Keratinocyte (primary cell): ENCODE measurements at regions not wholly inside any gene's neighbourhood (a gene's known extent, or its start where the extent isn't known, plus 50 kb on each side); places are given as distances from the start of the nearest gene placed in this dataset.

ENCODE experiments used
- DNase-seq: peaks from one replicate; pipeline ENCODE4 v3.0.0-alpha.2; 2011; ENCODE audit warnings: low read depth, missing footprints, low spot score
- FAIRE-seq: peaks from 2 replicates; lab custom pipeline; 2011; peaks lifted over from hg19 to GRCh38; lab: Jason Lieb, UNC
- H2AFZ ChIP-seq: 2 replicates; pipeline ENCODE4 v1.6.0; 2012; ENCODE audit warnings: low read length, control low read depth, inconsistent platforms; ENCODE audit not compliant: control insufficient read depth
- H3K27ac ChIP-seq: 2 replicates; pipeline ENCODE4 v1.5.1; 2011; ENCODE audit warnings: low read length; ENCODE audit not compliant: control insufficient read depth, insufficient read depth
- H3K27me3 ChIP-seq: 3 replicates; pipeline ENCODE4 v1.6.0; 2011; ENCODE audit warnings: low read length; ENCODE audit not compliant: control insufficient read depth, insufficient read depth; ENCODE audit errors: extremely low read depth
- H3K36me3 ChIP-seq, 2 experiments: 2 replicates in 1 of 2; 3 replicates in 1 of 2; pipeline ENCODE4 v1.5.1; 2011; ENCODE audit warnings: low read length in 2 of 2, mild to moderate bottlenecking in 1 of 2; ENCODE audit not compliant: control insufficient read depth in 2 of 2, insufficient read depth in 2 of 2; ENCODE audit errors: extremely low read depth in 1 of 2
- H3K4me1 ChIP-seq: 3 replicates; pipeline ENCODE4 v1.5.1; 2011; ENCODE audit warnings: low read length; ENCODE audit not compliant: control insufficient read depth, insufficient read depth; ENCODE audit errors: extremely low read depth
- H3K4me2 ChIP-seq: 3 replicates; pipeline ENCODE4 v1.6.0; 2011; ENCODE audit warnings: low read depth, low read length; ENCODE audit not compliant: control insufficient read depth, insufficient read depth; ENCODE audit errors: extremely low read depth
- H3K4me3 ChIP-seq, 3 experiments: fragments of 200-600 bp in 1 of 3; sonication (generic) in 1 of 3; 2 replicates in 2 of 3; 3 replicates in 1 of 3; pipeline ENCODE4 v1.5.1; 2011 to 2016; ENCODE audit warnings: low read length in 3 of 3, mild to moderate bottlenecking in 3 of 3, control low read depth in 2 of 3, inconsistent platforms in 1 of 3, low read depth in 1 of 3, mixed read lengths in 1 of 3, mixed run types in 1 of 3, moderate library complexity in 1 of 3; ENCODE audit not compliant: control insufficient read depth in 2 of 3, insufficient read depth in 2 of 3; ENCODE audit errors: extremely low read depth in 1 of 3
- H3K79me2 ChIP-seq: 2 replicates; pipeline ENCODE4 v1.6.0; 2012; ENCODE audit warnings: low read length; ENCODE audit not compliant: control insufficient read depth, insufficient read depth
- H3K9ac ChIP-seq: 3 replicates; pipeline ENCODE4 v1.6.0; 2011; ENCODE audit warnings: low read length; ENCODE audit not compliant: control insufficient read depth, insufficient read depth; ENCODE audit errors: extremely low read depth
- H3K9me1 ChIP-seq: 3 replicates; pipeline ENCODE4 v1.6.0; 2011; ENCODE audit warnings: low read length; ENCODE audit not compliant: control insufficient read depth, insufficient read depth; ENCODE audit errors: extremely low read depth
- H3K9me3 ChIP-seq: 2 replicates; pipeline ENCODE4 v1.5.1; 2012; ENCODE audit warnings: low read depth, low read length; ENCODE audit not compliant: control insufficient read depth
- H4K20me1 ChIP-seq: 3 replicates; pipeline ENCODE4 v1.6.0; 2011; ENCODE audit warnings: low read length; ENCODE audit not compliant: control insufficient read depth, insufficient read depth; ENCODE audit errors: extremely low read depth
- EZH2 ChIP-seq: IDR thresholded peaks from one replicate; pipeline ENCODE4 v1.6.1; 2012; ENCODE audit warnings: inconsistent platforms, mild to moderate bottlenecking, low read length, moderate library complexity
- dilution Hi-C: fragments of 300-500 bp; cut with MboI; formaldehyde crosslinking; loops from one replicate; pipeline ENCODE4 v1.7.0; 2020; ENCODE audit warnings: low sequenced_read_pairs; ENCODE audit not compliant: extremely low pct_ligation_motif_present
- TF ChIP-seq, protein P1 (sequence below), 3 experiments: IDR thresholded peaks in 1 of 3; conservative IDR thresholded peaks in 1 of 3; optimal IDR thresholded peaks in 1 of 3; 2 replicates in 2 of 3; 3 replicates in 1 of 3; pipeline versions ENCODE3 to v1.5.1; 2011; ENCODE audit warnings: low read length in 3 of 3, mild to moderate bottlenecking in 3 of 3, moderate library complexity in 2 of 3, control low read depth in 1 of 3, inconsistent platforms in 1 of 3; ENCODE audit not compliant: insufficient read depth in 2 of 3; ENCODE audit errors: extremely low read depth in 1 of 3

DNA sequence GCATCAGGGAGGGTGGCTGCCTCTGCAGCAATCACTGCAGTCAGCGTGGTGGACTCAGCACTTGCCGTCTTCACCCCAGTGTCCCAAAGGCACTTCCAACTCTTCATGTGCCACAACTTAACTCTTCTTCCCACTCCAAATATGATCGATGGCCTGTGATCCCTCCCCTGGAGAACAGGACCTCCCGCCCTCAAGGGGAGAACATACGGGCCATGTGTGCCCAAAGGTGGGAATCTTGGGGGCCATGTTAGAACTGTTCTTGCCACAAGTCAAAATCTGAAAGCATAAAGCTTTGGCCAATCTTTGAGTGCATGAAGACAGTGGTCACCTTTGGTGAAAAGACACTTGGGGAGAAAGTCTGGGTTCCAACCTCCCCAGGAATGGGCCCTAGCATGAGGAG, 368.5 kb upstream of the MGMT start:
- Histone ChIP-seq H3K79me2 (no peaks in the 10 kb centered on the region), H3K27ac (no peak overlapping the region), H3K36me3 (no peaks in the 10 kb centered on the region), H3K9me3 (no peaks in the 10 kb centered on the region), H3K4me2 (no peak overlapping the region), H4K20me1 (no peaks in the 10 kb centered on the region), H2AFZ (no peak overlapping the region), H3K27me3 (no peaks in the 10 kb centered on the region), H3K9ac (no peak overlapping the region), H3K9me1 (no peaks in the 10 kb centered on the region), H3K4me1 (no peaks in the 10 kb centered on the region), H3K4me3 (no peak overlapping the region)
- FAIRE-seq (no peak), DNase-seq (no peak)
- no peak for TF ChIP-seq EZH2
- TF ChIP-seq, protein P1, sequence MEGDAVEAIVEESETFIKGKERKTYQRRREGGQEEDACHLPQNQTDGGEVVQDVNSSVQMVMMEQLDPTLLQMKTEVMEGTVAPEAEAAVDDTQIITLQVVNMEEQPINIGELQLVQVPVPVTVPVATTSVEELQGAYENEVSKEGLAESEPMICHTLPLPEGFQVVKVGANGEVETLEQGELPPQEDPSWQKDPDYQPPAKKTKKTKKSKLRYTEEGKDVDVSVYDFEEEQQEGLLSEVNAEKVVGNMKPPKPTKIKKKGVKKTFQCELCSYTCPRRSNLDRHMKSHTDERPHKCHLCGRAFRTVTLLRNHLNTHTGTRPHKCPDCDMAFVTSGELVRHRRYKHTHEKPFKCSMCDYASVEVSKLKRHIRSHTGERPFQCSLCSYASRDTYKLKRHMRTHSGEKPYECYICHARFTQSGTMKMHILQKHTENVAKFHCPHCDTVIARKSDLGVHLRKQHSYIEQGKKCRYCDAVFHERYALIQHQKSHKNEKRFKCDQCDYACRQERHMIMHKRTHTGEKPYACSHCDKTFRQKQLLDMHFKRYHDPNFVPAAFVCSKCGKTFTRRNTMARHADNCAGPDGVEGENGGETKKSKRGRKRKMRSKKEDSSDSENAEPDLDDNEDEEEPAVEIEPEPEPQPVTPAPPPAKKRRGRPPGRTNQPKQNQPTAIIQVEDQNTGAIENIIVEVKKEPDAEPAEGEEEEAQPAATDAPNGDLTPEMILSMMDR (optimal IDR thresholded peaks at IDR 0.05 in 1 of 3, IDR thresholded peaks at IDR 0.05 in 1 of 3, conservative IDR thresholded peaks at IDR 0.05 in 1 of 3; ENCODE audit: extremely low read depth in 1 of 3, insufficient read depth in 2 of 3, low read length in 3 of 3): no peak
- dilution Hi-C loops: no loop called here

DNA sequence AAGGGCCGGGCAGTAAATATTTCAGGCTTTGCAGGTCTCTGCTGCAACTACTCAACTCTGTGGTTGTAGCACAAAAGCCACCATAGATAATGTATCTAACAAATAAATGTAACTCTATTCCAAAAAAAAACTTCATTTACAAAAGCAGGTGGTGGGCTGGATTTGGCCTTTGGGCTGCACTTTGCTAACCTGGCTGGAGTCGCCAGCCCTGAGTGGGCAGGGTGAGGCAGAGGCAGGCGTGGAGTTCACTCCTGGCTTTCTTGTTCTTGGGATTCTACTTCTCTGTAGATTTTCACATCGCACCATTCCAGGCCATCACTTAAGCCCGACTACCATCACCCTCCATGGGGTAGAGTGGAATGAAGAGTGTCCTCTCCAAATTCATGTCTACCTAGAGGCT, 367.6 kb upstream of the MGMT start:
- Histone ChIP-seq H4K20me1 (no peaks in the 10 kb centered on the region), H3K4me1 (no peaks in the 10 kb centered on the region), H2AFZ (no peak overlapping the region), H3K36me3 (no peaks in the 10 kb centered on the region), H3K4me2 (no peak overlapping the region), H3K27me3 (no peaks in the 10 kb centered on the region), H3K79me2 (no peaks in the 10 kb centered on the region), H3K27ac (no peak overlapping the region), H3K9me3 (no peaks in the 10 kb centered on the region), H3K9me1 (no peaks in the 10 kb centered on the region), H3K4me3 (no peak overlapping the region), H3K9ac (no peak overlapping the region)
- no peak for DNase-seq
- dilution Hi-C loops: no loop called here
- TF ChIP-seq, protein P1 (optimal IDR thresholded peaks at IDR 0.05 in 1 of 3, IDR thresholded peaks at IDR 0.05 in 1 of 3, conservative IDR thresholded peaks at IDR 0.05 in 1 of 3; ENCODE audit: extremely low read depth in 1 of 3, insufficient read depth in 2 of 3, low read length in 3 of 3): no peak
- no peak for FAIRE-seq
